GM19023 (cell line): ENCODE measurements at regions not wholly inside any gene's neighbourhood (a gene's known extent, or its start where the extent isn't known, plus 50 kb on each side); places are given as distances from the start of the nearest gene placed in this dataset.

ENCODE experiments used
- ATAC-seq: cut with Tn5 transposase; IDR thresholded peaks from one replicate; pipeline ENCODE4 v1.9.1; 2021; ENCODE audit warnings: mild to moderate bottlenecking, moderate library complexity; ENCODE audit not compliant: unreplicated experiment

DNA sequence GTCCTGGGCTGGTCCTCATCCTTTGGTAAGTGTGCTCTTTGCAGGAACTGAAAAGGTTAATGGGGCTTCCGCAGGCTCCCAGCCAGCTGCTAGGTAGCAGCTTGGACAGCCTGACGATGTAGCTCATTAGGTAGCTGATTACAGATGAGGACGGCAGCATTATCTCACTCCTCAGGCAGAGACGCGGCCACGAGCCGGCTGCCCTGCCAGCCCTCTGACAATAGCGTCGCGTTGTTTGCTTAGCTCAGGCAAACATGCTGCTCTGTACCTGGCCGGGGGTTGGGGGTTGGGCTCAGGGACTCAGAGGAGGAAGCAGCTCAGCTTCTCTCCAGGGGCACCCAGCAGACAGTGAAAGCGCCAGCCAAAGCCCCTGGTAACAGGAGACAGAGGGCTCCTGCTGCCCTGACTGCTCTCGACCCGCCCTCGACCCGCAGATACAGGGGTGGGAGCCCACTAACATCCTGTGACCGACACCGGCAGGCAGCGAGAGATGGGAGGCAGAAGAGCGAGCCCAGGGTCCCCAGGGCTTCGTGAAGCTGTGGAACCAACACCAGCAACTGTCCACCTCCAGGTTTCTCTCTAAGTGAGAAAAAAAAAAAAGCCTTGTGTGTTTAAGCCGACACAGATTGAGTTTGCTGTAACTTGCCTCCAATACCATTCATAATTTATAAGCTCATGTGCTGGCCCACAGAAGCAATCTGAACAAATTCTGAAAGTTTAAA is 53.4 kb upstream of the DLK1 start:
- ATAC-seq, result no peak

DNA sequence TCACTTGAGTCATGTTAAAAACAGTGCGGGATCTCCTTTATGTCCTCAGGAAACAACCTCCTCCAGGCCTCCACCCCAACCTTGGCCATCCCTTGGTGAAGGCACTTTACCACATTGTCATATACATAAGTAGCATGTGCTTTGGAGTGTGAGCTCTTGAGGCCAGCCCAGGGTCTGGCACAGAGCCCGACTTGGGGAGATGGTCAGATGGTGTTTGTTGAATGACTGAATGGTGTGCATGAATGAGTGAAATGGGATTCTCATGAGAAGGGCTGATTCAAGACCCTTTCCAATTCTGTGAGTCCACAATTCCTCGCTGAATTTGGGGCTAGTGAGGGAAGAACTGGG is 52.9 kb upstream of the DLK1 start:
- ATAC-seq, result no peak

DNA sequence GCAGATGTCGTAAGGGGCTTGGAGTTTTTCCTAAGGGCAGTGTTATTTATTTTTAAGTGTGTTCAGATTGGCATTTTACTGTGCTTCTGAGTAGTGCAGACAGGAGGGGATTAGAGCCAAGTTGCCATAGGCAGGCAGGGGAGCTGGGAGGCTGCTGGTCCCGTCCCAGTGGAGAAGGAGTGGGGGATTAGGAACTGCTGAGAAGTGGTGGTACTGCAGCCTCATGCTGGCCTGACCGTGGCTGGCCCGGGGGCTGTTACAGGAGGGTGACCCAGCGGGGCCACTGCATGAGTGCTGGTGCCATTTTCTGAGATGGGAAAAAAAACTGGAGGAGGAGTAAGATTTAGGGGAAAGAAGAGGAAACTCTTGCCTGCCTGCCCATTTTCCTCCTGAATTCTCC is 52.3 kb upstream of the DLK1 start:
- ATAC-seq, result no peak

DNA sequence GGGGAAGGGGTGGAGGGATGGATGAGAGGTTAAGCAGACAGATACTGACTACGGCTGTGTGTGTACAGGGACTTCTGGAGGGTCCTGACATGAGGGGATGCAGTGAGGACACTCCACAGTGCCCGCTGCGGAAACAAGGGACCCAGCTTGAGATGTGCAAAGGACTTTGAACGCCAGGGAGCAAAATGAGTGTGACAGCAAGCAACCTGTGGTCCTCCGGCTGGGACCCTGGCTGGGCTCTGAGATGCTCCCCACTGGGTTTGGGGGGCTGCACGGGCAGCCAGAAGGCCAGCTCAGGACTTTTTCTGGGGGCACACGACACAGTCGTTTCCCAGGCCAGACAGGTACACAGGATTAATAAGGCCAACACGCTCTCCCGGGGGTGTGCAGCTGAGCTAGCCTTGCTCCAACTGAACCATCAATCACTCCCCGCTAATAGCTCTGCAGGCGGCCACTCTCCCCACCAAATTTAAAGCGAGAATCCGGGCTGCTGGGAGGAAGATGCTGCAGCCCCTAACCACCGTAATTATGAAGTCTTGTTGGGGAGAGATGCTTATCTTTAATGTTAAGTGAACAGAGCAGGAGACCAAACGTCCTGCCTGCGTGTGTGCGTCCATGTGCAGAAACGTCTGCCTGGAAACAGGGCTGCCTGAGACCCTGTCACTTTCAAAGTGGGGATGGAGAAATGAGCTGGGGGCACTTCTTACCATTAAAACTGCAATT is 51.6 kb upstream of the DLK1 start:
- no peak for ATAC-seq

DNA sequence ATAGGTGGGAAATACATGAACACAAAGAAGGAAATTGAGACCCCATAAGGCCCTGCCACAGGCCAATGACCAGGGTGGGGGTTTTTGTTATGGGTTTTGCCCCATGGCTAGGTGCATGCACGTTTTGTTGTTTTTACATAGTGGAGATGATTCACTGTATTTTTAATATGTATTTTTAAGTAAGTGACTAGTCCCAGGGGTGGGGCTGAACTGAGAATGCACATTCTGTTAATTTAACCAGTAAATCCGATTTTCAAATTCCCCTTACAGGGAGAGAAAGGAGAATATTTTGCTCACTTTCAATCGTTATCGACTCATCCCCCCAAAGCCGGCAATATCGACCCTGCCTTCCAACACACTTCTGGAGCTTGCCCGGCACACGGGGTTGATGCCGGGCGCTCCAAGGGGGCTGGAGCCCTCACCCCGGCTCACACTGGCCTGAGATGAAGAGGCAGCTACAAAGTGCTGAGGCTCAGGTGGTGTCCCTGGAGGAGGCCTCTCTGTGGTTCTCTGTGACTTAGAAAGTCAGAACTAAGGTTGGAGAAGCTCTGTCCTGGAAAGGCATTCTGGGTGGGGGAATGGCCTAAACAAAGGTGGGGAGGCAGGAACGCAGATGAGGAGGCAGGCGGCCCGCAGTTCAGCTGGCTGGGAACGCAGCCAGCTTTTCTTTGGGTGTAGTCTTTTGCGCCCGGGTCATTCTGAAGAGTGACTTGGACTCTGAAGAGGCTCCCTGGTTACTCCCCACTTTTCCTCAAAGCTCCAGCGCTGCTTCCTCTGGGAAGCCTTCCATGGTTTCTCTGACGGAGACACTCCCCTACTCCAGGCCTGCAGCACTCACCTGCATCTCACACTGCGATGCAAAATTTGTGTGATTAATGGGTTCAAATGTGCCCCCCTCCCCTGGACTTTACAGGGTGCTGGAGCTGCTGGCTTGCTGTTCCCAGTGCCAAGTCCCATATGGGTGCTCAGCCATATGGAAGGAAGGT is 50.7 kb upstream of the DLK1 start:
- no peak for ATAC-seq
